ENCODE measurements at regions not wholly inside any gene's neighbourhood (a gene's known extent, or its start where the extent isn't known, plus 50 kb on each side); places are given as distances from the start of the nearest gene placed in this dataset.

GRCh38 chr4:53852343-53852742 is 212.1 kb downstream of the CHIC2 start (continued):
- no peak for TF ChIP-seq CEBPB (IDR thresholded peaks at IDR 0.05; ENCODE audit: low read depth)
- no peak for TF ChIP-seq SP1 (IDR thresholded peaks at IDR 0.05; ENCODE audit: low read depth)
- TF ChIP-seq EZH2 (IDR thresholded peaks at IDR 0.05): no peak
- no peak for TF ChIP-seq RAD21 (IDR thresholded peaks at IDR 0.05; ENCODE audit: low read depth)
- TF ChIP-seq JUND (IDR thresholded peaks at IDR 0.05): no peak
- no peak for TF ChIP-seq SRF (IDR thresholded peaks at IDR 0.05; ENCODE audit: low read depth)
- TF ChIP-seq, protein P1, sequence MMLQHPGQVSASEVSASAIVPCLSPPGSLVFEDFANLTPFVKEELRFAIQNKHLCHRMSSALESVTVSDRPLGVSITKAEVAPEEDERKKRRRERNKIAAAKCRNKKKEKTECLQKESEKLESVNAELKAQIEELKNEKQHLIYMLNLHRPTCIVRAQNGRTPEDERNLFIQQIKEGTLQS (IDR thresholded peaks at IDR 0.05): no peak

GRCh38 chr4:53847965-53848364 is 216.4 kb downstream of the CHIC2 start:
- Histone ChIP-seq H3K36me3 (ENCODE audit: control insufficient read depth in 1 of 2, insufficient read depth in 2 of 2, low read length in 2 of 2) (no peaks in the 10 kb centered on the region), H3K4me2 (ENCODE audit: low read length) (no peak overlapping the region), H3K9me3 (ENCODE audit: control insufficient read depth in 1 of 2, insufficient read depth in 1 of 2, low read depth in 1 of 2, low read length in 2 of 2) (no peaks in the 10 kb centered on the region), H3K79me2 (ENCODE audit: insufficient read depth, low read length) (no peaks in the 10 kb centered on the region), H3K9me2 (ENCODE audit: insufficient read depth) (no peaks in the 10 kb centered on the region), H3K27ac (ENCODE audit: low read depth, low read length) (no peak overlapping the region), H4K20me1 (ENCODE audit: insufficient read depth) (no peaks in the 10 kb centered on the region), H3K9ac (ENCODE audit: low read length) (no peak overlapping the region), H3K27me3 (ENCODE audit: insufficient read depth, low read length) (peaks cover 5% of the 10 kb centered on the region; the same call in 1 of the 2 replicates), H3K4me1 (ENCODE audit: control insufficient read depth in 1 of 2, insufficient read depth in 2 of 2, low read length in 2 of 2) (no peaks in the 10 kb centered on the region), H2AFZ (ENCODE audit: low read depth, low read length, poor library complexity, severe bottlenecking) (no peak overlapping the region), H3K4me3 (replicated peaks in 1 of 2; ENCODE audit: low read depth in 1 of 2, low read length in 2 of 2) (no peak overlapping the region)
- DNase-seq (ENCODE audit: low read depth, low spot score) (no peak), ATAC-seq (no peak)
- no peak for TF ChIP-seq CEBPB (IDR thresholded peaks at IDR 0.05; ENCODE audit: low read depth)
- TF ChIP-seq JUND (IDR thresholded peaks at IDR 0.05): no peak
- no peak for TF ChIP-seq FOSL1 (IDR thresholded peaks at IDR 0.05; ENCODE audit: low read depth)
- no peak for TF ChIP-seq EZH2phosphoT487 (IDR thresholded peaks at IDR 0.05; ENCODE audit: borderline replicate concordance)
- TF ChIP-seq ZFX (IDR thresholded peaks at IDR 0.05): no peak
- no peak for TF ChIP-seq EGR1 (IDR thresholded peaks at IDR 0.05; ENCODE audit: low read depth)
- BruUV-seq (replicated peaks): no TSS peak
- CTCF ChIA-PET: no interaction called here
- RAD21 ChIA-PET (ENCODE audit: low non-redundant PET in 1 of 2, low total read pairs in 2 of 2, uncharacterized antibody in 2 of 2, unreplicated experiment in 2 of 2): no interaction called here
- POLR2A ChIA-PET: no interaction called here
- intact Hi-C loops (cut with micrococcal nuclease): no loop called here

DNA sequence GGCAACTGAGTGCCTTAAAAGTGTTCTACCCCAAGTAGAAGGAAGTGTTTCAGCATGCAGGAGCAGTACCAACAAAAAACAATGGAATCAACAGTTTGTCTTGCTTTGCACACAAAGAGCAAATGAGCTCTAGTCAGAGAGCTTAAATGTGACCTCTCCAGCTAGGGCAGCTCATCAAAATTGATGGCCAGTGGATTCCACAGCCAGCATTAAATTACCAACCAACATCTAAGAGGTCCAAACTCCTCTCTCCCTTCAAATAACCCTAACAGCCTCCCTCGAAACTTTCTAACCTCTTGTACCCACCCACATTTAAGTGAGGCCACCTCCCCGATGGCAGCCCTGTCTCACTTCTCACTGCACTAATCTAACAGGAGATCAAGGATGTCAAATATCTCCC is 219.9 kb downstream of the CHIC2 start:
- no peaks in the 10 kb centered on the region for H3K9me3 ChIP-seq (ENCODE audit: control insufficient read depth in 1 of 2, insufficient read depth in 1 of 2, low read depth in 1 of 2, low read length in 2 of 2)
- no peak overlapping the region for H2AFZ ChIP-seq (ENCODE audit: low read depth, low read length, poor library complexity, severe bottlenecking)
- H3K4me1 ChIP-seq (ENCODE audit: control insufficient read depth in 1 of 2, insufficient read depth in 2 of 2, low read length in 2 of 2): no peaks in the 10 kb centered on the region
- no peak overlapping the region for H3K4me2 ChIP-seq (ENCODE audit: low read length)
- no TSS peak for BruUV-seq (replicated peaks)
- POLR2A ChIA-PET: no interaction called here
- H3K4me3 ChIP-seq (replicated peaks in 1 of 2; ENCODE audit: low read depth in 1 of 2, low read length in 2 of 2): no peak overlapping the region
- intact Hi-C loops (cut with micrococcal nuclease): no loop called here
- no peak for ATAC-seq
- H3K79me2 ChIP-seq (ENCODE audit: insufficient read depth, low read length): no peaks in the 10 kb centered on the region
- H3K9me2 ChIP-seq (ENCODE audit: insufficient read depth): no peaks in the 10 kb centered on the region
- no peak for DNase-seq (ENCODE audit: low read depth, low spot score)
- H4K20me1 ChIP-seq (ENCODE audit: insufficient read depth): no peaks in the 10 kb centered on the region
- no peaks in the 10 kb centered on the region for H3K36me3 ChIP-seq (ENCODE audit: control insufficient read depth in 1 of 2, insufficient read depth in 2 of 2, low read length in 2 of 2)
- H3K27me3 ChIP-seq (ENCODE audit: insufficient read depth, low read length): peaks cover 5% of the 10 kb centered on the region; the same call in 1 of the 2 replicates
- H3K9ac ChIP-seq (ENCODE audit: low read length): no peak overlapping the region
- CTCF ChIA-PET: no interaction called here
- TF ChIP-seq SP1 (IDR thresholded peaks at IDR 0.05; ENCODE audit: low read depth): no peak
- no peak for TF ChIP-seq TCF7L2 (IDR thresholded peaks at IDR 0.05; ENCODE audit: borderline replicate concordance, extremely low read depth, insufficient read depth, insufficient read length)
- TF ChIP-seq ELF1 (IDR thresholded peaks at IDR 0.05; ENCODE audit: borderline replicate concordance, low read depth): no peak
- no peak for TF ChIP-seq RAD21 (IDR thresholded peaks at IDR 0.05; ENCODE audit: low read depth)
- no peak for TF ChIP-seq JUND (IDR thresholded peaks at IDR 0.05)
- TF ChIP-seq CBX3 (IDR thresholded peaks at IDR 0.05; ENCODE audit: low read depth): no peak
- TF ChIP-seq, protein P1 (IDR thresholded peaks at IDR 0.05): no peak
- no peak for TF ChIP-seq EZH2phosphoT487 (IDR thresholded peaks at IDR 0.05; ENCODE audit: borderline replicate concordance)
- TF ChIP-seq YY1 (IDR thresholded peaks at IDR 0.05; ENCODE audit: extremely low read depth, insufficient replicate concordance, low read depth, low read length): no peak
- H3K27ac ChIP-seq (ENCODE audit: low read depth, low read length): no peak overlapping the region
- RAD21 ChIA-PET (ENCODE audit: low non-redundant PET in 1 of 2, low total read pairs in 2 of 2, uncharacterized antibody in 2 of 2, unreplicated experiment in 2 of 2): interaction anchor here in 1 of 2 experiments (0.6 kb wide), 1 partner anchor 647 kb away, joined by 6 read pairs; no protein-coding TSS in a partner anchor

Data from HCT116 (cell line).